Stomach (tissue), 4 donors: ENCODE measurements at regions not wholly inside any gene's neighbourhood (a gene's known extent, or its start where the extent isn't known, plus 50 kb on each side); places are given as distances from the start of the nearest gene placed in this dataset.

Experiments used
- CTCF ChIP-seq, 7 experiments: fragments of 450-650 bp in 4 of 7; fragments of 200-600 bp in 3 of 7; sonication (generic) in 3 of 7; IDR thresholded peaks; one replicate each; pipeline ENCODE4 v1.5.1; 2016 to 2019; ENCODE audit warnings: antibody characterized with exemption in 7 of 7, control low read depth in 2 of 7, mild to moderate bottlenecking in 1 of 7
- EP300 ChIP-seq: sonication (generic); formaldehyde crosslinking; IDR thresholded peaks from one replicate; pipeline ENCODE4 v1.6.1; 2017; ENCODE audit warnings: antibody characterized with exemption
- POLR2AphosphoS5 ChIP-seq, 3 donors: sonication (generic); formaldehyde crosslinking; IDR thresholded peaks; one replicate each; pipeline ENCODE4 v1.6.1; 2016; ENCODE audit warnings: antibody characterized with exemption in 3 of 3

GRCh38 chr12:124484067-124484466 lies 83.3 kb downstream of the NCOR2 start:
- TF ChIP-seq CTCF (IDR thresholded peaks at IDR 0.05): no peak
- no peak for TF ChIP-seq POLR2AphosphoS5 (IDR thresholded peaks at IDR 0.05)
- TF ChIP-seq EP300: no peak
